Fibroblast of lung (primary cell): ENCODE measurements at regions not wholly inside any gene's neighbourhood (a gene's known extent, or its start where the extent isn't known, plus 50 kb on each side); places are given as distances from the start of the nearest gene placed in this dataset.

Source experiments
- EZH2 ChIP-seq: IDR thresholded peaks from 2 replicates; pipeline ENCODE4 v1.5.1; 2012; ENCODE audit warnings: low read length, control low read depth, mild to moderate bottlenecking; ENCODE audit errors: missing control alignments
- TF ChIP-seq, protein P1 (sequence below), 2 donors: IDR thresholded peaks in 1 of 2; conservative IDR thresholded peaks in 1 of 2; 1 replicate in 1 of 2; 2 replicates in 1 of 2; pipeline ENCODE4 v1.5.1; 2011 to 2012; ENCODE audit warnings: low read length in 2 of 2, control low read depth in 1 of 2, inconsistent platforms in 1 of 2, low read depth in 1 of 2, mild to moderate bottlenecking in 1 of 2

- TF ChIP-seq, protein P1, sequence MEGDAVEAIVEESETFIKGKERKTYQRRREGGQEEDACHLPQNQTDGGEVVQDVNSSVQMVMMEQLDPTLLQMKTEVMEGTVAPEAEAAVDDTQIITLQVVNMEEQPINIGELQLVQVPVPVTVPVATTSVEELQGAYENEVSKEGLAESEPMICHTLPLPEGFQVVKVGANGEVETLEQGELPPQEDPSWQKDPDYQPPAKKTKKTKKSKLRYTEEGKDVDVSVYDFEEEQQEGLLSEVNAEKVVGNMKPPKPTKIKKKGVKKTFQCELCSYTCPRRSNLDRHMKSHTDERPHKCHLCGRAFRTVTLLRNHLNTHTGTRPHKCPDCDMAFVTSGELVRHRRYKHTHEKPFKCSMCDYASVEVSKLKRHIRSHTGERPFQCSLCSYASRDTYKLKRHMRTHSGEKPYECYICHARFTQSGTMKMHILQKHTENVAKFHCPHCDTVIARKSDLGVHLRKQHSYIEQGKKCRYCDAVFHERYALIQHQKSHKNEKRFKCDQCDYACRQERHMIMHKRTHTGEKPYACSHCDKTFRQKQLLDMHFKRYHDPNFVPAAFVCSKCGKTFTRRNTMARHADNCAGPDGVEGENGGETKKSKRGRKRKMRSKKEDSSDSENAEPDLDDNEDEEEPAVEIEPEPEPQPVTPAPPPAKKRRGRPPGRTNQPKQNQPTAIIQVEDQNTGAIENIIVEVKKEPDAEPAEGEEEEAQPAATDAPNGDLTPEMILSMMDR (conservative IDR thresholded peaks at IDR 0.05 in 1 of 2, IDR thresholded peaks at IDR 0.05 in 1 of 2; ENCODE audit: low read depth in 1 of 2, low read length in 2 of 2): no peak
- no peak for TF ChIP-seq EZH2
Measured at GRCh38 chr2:4096978-4097766, 393.8 kb downstream of the DCDC2C start.
